GM21447 (cell line): ENCODE measurements at regions not wholly inside any gene's neighbourhood (a gene's known extent, or its start where the extent isn't known, plus 50 kb on each side); places are given as distances from the start of the nearest gene placed in this dataset.
A peak's percentile ranks its signal among the peaks of the same experiment; 100 is the strongest.
"Not testable (repeated sequence)": the region's sequence is repeated elsewhere in the genome, so short reads cannot be mapped to it uniquely, and the experiment has no call there.

ENCODE experiments used
- ATAC-seq: cut with Tn5 transposase; IDR thresholded peaks from one replicate; pipeline ENCODE4 v1.9.1; 2021; ENCODE audit not compliant: unreplicated experiment

DNA sequence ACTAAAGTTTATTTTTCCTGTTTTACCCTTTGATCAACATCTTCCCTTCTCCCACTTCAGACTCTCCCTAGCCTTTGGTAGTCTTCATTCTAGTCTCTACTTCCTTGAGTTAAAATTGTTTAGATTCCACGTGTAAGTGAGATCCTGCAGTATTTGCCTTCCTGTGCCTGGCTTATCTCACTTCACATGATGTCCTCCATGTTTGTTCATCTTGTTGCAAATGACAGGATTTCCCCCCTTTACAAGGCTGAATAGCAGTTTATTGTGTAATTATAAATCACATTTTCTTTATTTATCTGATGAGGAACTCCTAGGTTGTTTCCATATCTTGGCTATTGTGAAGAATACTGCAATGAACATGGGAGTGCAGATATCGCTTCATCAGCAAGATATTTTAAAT lies 461.7 kb downstream of the CHSY3 start:
- no peak for ATAC-seq

DNA sequence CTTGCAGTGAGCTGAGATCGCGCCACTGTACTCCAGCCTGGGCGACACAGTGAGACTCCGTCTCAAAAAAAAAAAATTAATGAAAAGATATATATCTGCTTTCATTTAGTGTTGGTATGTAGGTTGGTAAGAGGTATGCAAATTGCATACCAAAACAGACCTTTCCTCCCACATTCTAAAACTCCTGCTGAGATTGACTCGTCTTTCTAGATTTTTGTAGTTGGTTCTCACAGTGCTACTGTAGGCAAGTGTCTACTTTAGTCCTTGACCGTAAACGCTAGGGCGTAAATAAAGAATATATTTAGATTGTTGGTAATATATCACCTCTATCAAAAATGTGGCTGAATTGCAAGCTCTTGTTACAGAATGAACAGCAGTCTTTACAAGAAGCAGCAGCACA lies 445.9 kb downstream of the CHSY3 start:
- ATAC-seq = no peak

DNA sequence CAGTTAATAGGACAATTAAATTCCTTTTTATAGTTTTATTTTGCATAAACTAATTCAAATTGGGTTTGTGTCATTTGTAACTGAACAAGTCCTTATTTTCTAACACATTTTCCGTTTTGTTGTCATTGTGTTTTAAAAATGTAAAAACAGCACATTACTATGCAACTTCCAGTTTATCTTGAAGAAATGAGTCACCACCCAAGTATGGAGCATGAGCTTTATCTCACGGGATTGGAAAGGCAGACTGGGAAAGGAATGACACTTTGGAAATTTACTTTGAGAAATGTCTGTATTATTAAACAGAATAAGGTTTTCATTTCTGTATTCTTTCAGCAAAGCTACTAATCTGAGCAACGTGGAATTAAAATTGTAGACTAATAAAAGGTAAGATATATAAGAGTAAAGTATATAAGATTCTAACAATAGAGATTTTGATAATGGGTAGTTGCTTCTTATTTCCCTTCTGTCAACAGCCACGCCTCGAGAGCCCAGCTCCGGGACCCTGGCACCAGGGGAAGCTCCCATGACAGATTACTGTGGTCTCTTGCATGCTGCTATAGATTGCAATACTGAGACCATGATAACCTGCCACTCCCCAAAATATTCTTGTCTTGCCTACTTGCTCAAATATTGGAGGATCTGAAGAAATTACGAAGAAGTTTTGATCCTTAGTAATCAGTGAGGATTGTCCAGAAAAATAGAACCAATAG lies 433.1 kb downstream of the CHSY3 start:
- ATAC-seq = no peak

GRCh38 chr5:130335117-130335516 lies 430.9 kb downstream of the CHSY3 start:
- no peak for ATAC-seq

GRCh38 chr5:130333089-130333488 lies 428.8 kb downstream of the CHSY3 start:
- ATAC-seq = no peak

- no peak for ATAC-seq
Measured at GRCh38 chr5:130331332-130331731, 427.1 kb downstream of the CHSY3 start.

- no peak for ATAC-seq
Measured at GRCh38 chr5:130324953-130325671, 420.8 kb downstream of the CHSY3 start.

DNA sequence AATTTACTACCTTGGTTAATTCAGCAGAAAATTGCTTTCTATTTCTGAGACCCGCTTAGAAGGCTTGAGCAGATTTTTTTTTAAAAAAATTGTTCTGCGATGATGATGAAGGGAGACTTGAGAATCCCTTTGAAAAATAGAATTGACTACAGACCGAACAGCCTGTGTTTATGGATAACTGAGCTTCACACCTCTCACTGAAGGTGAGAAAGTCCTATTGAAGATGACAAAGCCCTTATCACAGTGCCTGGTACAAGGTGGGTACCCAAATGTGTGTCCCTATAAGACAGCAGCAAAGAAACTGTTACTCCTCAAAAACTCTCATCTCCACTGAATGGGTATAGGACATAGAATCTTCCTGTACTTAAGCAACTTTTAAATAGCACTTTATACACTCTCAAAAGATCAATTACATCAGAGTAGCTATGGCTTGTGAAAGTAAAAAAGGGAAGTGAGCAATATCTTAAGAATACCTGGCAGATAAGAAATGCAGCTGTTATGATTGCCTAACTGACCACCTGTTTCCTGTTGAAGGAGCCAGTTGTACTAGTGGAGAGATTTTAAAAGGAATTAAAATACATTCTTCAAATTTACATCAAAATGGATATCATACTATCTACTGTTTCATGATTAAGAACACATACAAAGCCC lies 419.7 kb downstream of the CHSY3 start:
- ATAC-seq = peak; percentile 100

GRCh38 chr5:130321931-130322330 lies 417.7 kb downstream of the CHSY3 start:
- no peak for ATAC-seq

- ATAC-seq = peak; percentile 68
Measured at GRCh38 chr5:130316971-130317680, 412.9 kb downstream of the CHSY3 start.

DNA sequence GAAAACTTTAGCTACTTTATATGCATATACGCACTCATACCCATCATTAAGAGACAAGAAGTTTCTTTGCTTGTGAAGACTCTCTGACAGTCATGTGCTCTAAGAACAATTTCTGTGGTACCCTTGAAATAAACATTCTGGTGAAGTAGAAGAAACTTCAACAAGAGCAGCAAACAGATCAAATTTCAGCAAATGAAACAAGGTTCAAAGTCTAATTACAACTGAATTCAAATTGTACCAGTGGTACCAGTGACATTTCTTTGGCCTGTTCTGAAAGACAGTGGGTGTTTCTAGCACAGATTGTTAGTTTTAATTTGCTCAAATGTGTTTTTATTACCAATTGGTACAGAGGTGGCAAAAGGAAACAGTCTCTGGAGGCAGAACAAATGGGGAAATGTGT lies 391.0 kb downstream of the CHSY3 start:
- ATAC-seq = no peak

DNA sequence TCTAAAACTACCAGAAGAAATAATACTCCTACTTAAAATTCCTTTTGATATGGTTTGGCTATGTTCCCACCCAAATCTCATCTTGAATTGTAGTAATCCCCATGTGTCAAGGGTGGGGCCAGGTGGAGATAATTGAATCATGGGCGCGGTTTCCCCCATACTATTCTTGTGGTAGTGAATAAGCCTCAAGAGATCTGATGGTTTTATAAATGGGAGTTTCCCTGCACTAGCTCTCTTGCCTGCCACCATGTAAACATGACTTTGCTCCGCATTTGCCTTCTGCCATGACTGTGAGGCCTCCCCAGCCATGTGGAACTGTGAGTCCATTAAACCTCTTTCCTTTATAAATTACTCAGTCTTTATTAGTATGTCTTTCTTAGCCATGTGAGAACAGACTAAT lies 390.5 kb downstream of the CHSY3 start:
- not testable (repeated sequence) for ATAC-seq

- ATAC-seq = no peak
Measured at GRCh38 chr5:130290219-130290618, 386.0 kb downstream of the CHSY3 start.

- ATAC-seq = no peak
Measured at GRCh38 chr5:130289132-130290088, 385.1 kb downstream of the CHSY3 start.

GRCh38 chr5:130287438-130287837 lies 383.2 kb downstream of the CHSY3 start:
- no peak for ATAC-seq

DNA sequence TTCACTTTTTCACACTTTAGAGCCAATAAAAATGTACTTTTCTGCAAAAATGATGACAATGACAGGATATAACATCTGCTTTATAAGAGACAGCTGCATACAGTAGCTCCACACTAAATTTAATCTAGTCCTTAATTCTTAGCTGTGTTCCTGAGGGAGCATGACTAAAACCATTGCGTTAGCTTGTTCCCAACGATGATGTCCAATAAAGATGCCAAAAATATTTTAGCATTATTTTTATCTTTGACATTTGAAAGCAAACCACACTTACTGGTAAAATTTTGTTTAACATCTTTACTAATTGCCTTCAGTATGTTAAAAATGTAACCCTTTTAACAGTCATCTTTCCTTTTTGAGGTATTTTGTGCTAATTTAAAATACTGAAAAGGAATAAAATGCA lies 382.7 kb downstream of the CHSY3 start:
- ATAC-seq = no peak

GRCh38 chr5:130282049-130282448 lies 377.8 kb downstream of the CHSY3 start:
- ATAC-seq = no peak

- no peak for ATAC-seq
Measured at GRCh38 chr5:130280528-130281217, 376.4 kb downstream of the CHSY3 start.

- ATAC-seq = no peak
Measured at GRCh38 chr5:130279386-130279785, 375.1 kb downstream of the CHSY3 start.

- ATAC-seq = no peak
Measured at GRCh38 chr5:130278136-130278535, 373.9 kb downstream of the CHSY3 start.
